NCI-H2029 (cell line): ENCODE measurements at regions not wholly inside any gene's neighbourhood (a gene's known extent, or its start where the extent isn't known, plus 50 kb on each side); places are given as distances from the start of the nearest gene placed in this dataset.

Source experiments
- DNase-seq: peaks from one replicate; lab custom pipeline; 2025; lab: John Stamatoyannopoulos, UW

DNA sequence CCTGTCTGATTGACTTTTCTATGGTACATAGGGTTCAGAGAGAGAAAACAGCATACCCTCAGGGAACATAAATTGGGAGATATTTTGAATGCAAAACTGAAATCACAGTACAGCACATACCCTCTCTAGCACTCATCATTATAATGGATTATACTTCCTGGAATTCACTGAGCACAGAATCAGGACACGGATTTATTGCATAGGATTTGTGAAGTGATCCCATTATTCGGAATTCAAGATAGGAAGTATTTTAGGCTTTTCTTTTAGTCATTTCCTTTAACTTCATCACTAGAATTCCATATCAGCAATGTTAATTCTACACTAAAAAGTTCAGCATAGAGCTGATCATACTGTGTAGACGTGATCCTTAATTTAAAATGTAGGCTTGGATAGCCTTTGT lies 407.0 kb downstream of the PID1 start:
- no peak for DNase-seq

DNA sequence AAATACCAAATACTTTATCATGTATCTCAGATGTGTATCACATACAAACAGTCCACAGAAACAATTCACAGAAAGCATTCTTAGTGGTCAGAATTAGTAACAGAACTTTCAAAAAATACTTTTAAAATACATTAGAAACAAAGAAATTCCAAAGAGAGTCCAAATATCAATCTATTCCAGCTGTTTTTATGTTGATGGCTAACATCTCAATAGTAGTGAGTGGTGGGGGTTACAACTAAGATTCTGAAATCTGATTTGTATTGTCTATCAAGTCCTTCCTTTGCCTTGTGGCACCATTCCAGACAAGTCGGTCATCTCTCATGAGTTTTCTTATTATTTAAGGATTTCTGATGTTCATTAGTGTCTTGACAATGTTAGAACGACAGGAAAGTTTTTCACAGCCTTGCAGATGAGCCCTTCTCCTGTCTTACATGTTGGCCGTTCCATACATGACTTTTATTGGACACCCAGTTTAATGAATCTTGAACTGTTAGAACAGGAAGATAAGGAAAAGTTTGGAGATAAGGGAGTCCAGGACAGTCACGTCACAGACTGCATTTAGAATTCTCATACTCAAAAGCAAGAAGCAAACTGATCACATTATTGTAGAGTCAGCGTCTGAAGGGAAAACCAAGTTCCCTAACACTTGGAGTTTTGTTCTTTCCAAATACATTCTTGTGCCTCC lies 410.3 kb downstream of the PID1 start:
- no peak for DNase-seq

- no peak for DNase-seq
Observed at GRCh38 chr2:228853151-228853550, 417.9 kb downstream of the PID1 start.

DNA sequence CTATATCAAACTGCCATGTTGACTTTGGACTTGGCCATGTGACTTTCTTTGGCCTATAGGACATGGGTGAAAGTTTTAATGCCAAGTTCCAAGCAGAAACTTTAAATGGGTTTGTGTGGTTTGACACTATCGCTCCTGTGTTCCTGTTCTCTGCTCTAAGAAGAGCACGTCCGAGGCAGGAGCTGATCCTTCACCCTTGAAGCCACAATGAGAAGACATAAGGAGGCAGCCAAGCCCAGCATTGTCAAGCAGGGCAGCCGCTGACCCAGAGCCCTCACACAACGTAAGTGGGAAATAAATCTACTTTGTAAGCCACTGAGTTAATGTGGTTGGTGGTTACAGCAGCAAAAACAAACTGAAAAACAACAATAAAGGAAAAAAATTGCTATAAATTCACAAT lies 422.4 kb downstream of the PID1 start:
- DNase-seq = no peak

DNA sequence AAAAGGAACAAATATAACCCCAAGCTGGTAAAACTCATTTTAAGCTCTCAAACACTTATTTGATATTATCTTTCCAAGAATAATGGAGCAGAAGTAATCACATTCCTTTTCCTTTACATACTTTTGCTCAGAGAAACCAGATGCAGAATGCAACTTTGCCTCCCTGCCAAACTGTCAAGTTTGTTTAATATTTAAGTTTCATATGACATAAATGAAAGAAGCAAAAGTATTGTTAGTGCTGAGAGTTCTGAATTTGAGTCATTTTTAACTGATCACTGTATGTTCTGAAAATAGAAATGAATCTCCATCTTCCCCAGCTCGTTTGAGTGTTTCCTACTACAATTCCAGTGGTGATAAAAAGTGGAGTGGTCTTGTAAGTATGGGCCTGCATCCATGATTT lies 423.4 kb downstream of the PID1 start:
- no peak for DNase-seq

GRCh38 chr2:228846161-228846560 lies 424.9 kb downstream of the PID1 start:
- no peak for DNase-seq

GRCh38 chr2:228845162-228845925 lies 425.7 kb downstream of the PID1 start:
- no peak for DNase-seq

- peak; percentile 63 for DNase-seq
Observed at GRCh38 chr2:228841877-228842276, 429.2 kb downstream of the PID1 start.

DNA sequence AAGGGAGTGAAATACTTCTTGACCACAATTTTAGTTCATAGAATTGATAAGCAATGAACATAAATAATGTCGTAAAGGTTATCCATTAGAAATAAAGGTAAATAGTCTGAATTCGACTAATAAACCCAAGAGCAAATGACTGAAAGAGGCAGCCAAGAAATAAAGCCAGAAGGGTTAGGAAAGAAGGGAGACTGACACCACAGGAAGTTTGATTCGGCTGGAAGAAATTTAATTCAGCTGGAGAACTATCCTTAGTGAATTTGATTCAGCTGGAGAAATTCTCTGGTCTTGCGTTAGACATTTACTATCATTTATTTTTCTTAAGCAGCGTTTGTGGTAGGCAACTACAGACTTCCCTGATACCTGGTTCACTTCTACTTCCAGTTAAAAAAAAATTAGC lies 429.6 kb downstream of the PID1 start:
- DNase-seq = no peak

- DNase-seq = no peak
Observed at GRCh38 chr2:228840743-228841114, 430.4 kb downstream of the PID1 start.

DNA sequence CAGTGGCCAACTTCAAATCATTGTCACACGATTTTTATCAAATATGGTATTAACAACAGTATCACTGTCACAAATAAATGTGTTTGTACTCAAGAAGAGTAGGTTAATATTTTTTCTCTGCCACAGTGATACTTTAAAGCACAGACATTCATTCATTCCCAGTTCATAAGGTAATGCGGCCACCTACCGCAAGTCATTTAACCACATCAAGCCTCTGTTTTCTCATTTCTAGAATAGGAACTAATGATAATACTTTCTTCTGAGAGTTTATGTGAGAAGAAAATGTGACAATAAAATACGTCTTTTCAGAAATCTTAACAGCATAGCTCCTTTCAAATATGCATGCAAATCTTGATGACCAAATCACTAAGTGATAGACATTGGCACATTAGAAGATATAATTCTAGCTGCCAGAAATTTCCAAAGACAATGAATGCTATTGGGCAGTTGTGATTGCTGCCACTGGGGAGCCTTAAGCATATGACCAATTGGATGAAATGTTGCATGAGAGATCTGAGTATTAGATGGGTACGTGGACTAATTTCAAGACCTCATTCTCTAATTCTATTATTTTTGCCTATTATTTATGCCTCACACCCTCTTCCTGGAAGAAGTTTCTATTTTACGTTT lies 430.9 kb downstream of the PID1 start:
- DNase-seq = no peak

DNA sequence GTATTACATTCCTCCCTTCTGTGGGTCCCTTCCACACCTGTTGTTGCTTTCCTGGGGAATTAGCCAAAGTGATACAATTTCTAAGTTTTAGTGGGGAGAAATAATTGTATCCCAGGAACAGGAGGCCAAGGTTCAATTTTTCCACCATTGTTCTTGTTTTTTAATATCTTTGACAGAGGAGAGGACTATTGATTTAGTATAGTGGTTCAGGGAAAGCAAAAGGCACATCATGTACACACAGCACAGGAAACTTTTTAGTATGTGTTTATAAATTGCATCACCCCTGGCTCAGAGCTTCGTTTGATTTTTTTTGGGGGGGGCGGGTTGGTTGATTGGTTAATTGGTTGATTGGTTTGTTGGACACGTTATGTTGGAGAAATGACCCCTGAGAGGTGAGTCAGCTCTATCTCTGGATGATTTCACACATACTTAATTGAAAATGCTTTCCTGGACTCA lies 431.6 kb downstream of the PID1 start:
- no peak for DNase-seq

GRCh38 chr2:228838819-228839218 lies 432.3 kb downstream of the PID1 start:
- no peak for DNase-seq

DNA sequence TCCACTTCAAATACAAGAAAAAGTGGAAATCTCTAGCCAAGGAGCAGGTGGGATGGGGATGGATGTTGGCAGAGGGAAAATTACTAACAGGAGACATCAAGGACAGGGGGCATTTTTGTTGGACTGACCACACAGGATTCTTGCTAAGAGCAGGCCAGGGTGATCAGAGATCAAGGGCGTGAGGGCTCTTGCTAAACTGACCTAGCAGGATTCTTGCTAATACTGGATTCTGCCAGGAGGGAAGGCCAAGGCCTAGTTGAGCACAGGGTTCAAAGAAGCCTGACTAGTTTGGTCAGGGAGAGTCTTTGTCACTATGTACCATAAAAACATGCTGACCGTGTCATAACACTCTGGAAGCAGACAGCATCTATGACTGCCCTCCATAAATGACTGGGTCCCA lies 442.7 kb downstream of the PID1 start:
- no peak for DNase-seq

GRCh38 chr2:228827056-228827700 lies 443.9 kb downstream of the PID1 start:
- no peak for DNase-seq

- no peak for DNase-seq
Observed at GRCh38 chr2:228819701-228820100, 451.4 kb downstream of the PID1 start.

DNA sequence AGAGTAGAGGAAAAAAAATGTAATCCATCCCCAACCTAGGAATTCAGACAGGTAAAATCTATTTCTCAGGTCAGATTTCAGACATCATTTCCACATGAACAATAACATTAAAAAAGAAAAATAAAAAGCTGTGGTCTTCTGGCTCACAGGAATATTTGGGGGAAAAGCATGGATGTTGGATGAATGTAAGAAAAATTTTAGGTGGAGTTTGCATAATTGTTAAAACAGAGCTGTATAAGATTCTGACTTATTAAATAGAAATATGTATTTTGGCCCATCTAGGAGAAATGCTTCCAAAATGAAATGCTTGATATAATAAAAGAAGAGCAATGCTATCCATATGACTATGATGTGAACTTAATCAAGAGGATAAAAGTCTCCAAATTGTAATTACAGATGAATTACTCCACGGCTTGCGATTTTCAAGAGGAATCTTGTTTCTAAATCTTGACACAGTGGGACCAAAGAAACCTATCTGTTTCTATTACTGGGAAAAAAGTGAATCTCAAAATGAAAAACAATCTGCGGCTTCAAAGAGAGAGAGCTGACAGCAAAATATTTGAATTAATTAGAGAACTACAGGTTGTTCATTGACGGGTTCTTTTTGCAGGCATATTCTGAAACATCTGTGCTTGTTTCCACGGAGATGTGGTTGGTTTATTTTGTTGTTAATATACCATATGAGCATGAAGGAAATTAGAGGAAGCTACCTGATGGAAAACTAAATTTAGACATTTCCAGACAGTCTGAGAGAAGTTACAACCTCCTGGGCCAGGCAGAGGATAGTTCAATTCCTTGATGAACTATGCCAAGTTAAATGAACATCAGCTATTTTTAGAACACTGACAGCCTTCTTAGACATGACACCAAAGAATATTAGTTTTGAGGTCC lies 468.7 kb downstream of the PID1 start:
- no peak for DNase-seq

DNA sequence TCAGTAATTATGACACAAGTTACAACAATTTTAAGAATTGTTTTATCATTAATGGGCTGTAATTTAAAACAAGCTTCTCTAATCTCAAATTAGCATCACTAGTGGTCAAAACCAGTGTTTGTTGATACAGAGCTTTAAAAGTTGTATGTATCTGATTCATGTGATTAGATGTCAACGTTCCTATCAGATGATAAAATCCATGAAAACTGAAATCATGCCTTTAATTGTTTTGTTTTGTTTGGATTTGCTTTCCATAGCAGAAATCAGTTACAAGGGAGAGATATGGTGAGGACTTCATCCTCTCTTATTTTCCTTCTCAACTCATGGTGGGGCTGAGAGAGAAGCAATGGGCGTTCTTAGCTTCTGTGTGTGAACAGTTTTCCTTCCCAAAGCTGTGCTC lies 469.6 kb downstream of the PID1 start:
- DNase-seq = no peak

DNA sequence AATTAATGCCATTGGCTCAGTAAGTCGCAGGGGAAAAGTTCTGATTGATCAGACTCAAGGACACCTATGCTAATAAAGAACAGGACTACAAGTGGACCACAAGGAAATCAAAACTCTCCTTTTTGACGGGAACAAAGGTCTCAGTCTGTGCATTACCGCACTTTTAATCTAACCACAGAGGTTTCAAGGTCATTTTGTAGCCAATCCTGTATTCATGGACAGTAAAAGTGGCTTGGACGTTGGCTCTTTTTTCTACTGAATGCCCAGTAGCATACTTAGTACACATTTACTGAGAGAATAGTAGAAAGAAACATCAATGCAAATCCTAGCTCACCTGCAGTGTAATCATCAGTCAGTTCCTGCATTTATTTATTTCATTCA lies 471.9 kb downstream of the PID1 start:
- no peak for DNase-seq

- DNase-seq = no peak
Observed at GRCh38 chr2:228798458-228799207, 472.5 kb downstream of the PID1 start.

DNA sequence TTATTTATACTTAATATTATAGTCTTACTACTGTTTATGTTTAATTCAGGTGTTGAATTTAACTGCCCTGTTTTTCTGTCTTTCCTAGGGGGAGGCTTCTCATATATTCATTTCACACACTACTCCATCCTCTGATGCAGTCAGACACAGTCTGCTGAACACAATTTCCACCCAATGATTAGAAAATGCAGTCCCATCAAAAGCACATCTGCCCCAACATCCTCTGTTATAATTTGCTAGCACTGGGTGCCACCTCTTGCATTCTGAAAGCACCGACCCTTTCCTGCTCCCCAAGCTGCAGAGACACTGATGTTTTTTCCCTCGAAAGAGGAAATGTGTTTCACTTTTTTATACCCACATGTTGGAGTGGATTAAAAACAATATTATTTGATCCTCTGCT lies 474.7 kb downstream of the PID1 start:
- no peak for DNase-seq
